Tibial nerve (tissue), 4 donors: ENCODE measurements at regions not wholly inside any gene's neighbourhood (a gene's known extent, or its start where the extent isn't known, plus 50 kb on each side); places are given as distances from the start of the nearest gene placed in this dataset.

Source experiments
- DNase-seq, 2 donors: peaks; one replicate each; pipeline ENCODE4 v3.0.0-alpha.2; 2019; ENCODE audit warnings: low spot score in 2 of 2
- H3K27ac ChIP-seq, 4 donors: fragments of 200-600 bp; sonication (generic) in 3 of 4; one replicate each; pipeline ENCODE4 v1.5.1; 2017 to 2019; ENCODE audit warnings: mild to moderate bottlenecking in 1 of 4
- H3K27me3 ChIP-seq, 2 donors: fragments of 200-600 bp; sonication (generic) in 1 of 2; one replicate each; pipeline versions ENCODE4 v1.5.1 to v1.6.0; 2017 to 2019
- H3K36me3 ChIP-seq, 3 donors: fragments of 200-600 bp; sonication (generic); one replicate each; pipeline ENCODE4 v1.5.1; 2018 to 2019
- H3K4me1 ChIP-seq, 4 donors: fragments of 200-600 bp; sonication (generic) in 3 of 4; one replicate each; pipeline ENCODE4 v1.5.1; 2017 to 2019
- H3K4me3 ChIP-seq, 4 donors: fragments of 200-600 bp; sonication (generic) in 3 of 4; one replicate each; pipeline ENCODE4 v1.5.1; 2017 to 2019; ENCODE audit warnings: mild to moderate bottlenecking in 1 of 4, moderate library complexity in 1 of 4
- H3K9me3 ChIP-seq, 4 donors: fragments of 200-600 bp; sonication (generic) in 3 of 4; one replicate each; pipeline ENCODE4 v1.5.1; 2017 to 2019
- CTCF ChIP-seq, 5 experiments: fragments of 200-600 bp in 3 of 5; fragments of 450-650 bp in 2 of 5; sonication (generic) in 3 of 5; IDR thresholded peaks; one replicate each; pipeline ENCODE4 v1.5.1; 2016 to 2019; ENCODE audit warnings: antibody characterized with exemption in 5 of 5, mild to moderate bottlenecking in 3 of 5, moderate library complexity in 2 of 5
- EP300 ChIP-seq, 2 donors: sonication (generic); formaldehyde crosslinking; IDR thresholded peaks; one replicate each; pipeline ENCODE4 v1.6.1; 2017; ENCODE audit warnings: antibody characterized with exemption in 2 of 2, mild to moderate bottlenecking in 1 of 2
- POLR2A ChIP-seq, 2 donors: fragments of 450-650 bp; IDR thresholded peaks; one replicate each; pipeline ENCODE4 v1.6.1; 2017; ENCODE audit warnings: antibody characterized with exemption in 2 of 2, mild to moderate bottlenecking in 2 of 2, moderate library complexity in 2 of 2
- WGBS, 2 donors: methylation state at CpG; one replicate each; pipeline ENCODE4 v1.1.5; 2018; 5-methylcytosine and 5-hydroxymethylcytosine counted together

DNA sequence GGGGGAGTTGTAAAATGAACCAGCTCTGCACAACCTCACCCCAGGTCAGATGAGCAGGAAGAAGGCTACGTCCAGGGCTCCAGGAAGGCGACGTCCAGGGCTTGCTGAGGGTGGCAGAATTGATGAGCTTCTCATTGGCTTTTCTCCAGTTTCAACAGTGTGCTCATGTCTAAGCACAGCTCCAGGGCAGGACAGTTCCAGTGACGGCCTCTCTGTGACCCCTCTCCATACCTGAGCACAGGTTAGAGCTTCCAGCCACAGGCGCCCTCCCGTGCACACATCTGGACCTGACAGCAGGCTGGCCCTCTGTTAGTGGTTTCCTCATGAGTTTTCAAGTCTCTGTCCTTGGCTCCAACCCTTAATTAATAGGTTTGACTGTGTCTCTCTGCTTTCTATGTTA is 327.6 kb downstream of the ZNF516 start:
- no peaks in the 10 kb centered on the region for H3K36me3 ChIP-seq
- WGBS, 2 donors = 74 to 82% methylated on average over 6 of the region's 6 CpGs
- no peak overlapping the region for H3K4me3 ChIP-seq
- no peak for DNase-seq
- H3K27ac ChIP-seq = no peak overlapping the region
- no peaks in the 10 kb centered on the region for H3K27me3 ChIP-seq
- H3K9me3 ChIP-seq = no peaks in the 10 kb centered on the region
- no peak for TF ChIP-seq POLR2A (IDR thresholded peaks at IDR 0.05)
- no peak for TF ChIP-seq CTCF (IDR thresholded peaks at IDR 0.05)
- no peak for TF ChIP-seq EP300 (IDR thresholded peaks at IDR 0.05)
- no peaks in the 10 kb centered on the region for H3K4me1 ChIP-seq

DNA sequence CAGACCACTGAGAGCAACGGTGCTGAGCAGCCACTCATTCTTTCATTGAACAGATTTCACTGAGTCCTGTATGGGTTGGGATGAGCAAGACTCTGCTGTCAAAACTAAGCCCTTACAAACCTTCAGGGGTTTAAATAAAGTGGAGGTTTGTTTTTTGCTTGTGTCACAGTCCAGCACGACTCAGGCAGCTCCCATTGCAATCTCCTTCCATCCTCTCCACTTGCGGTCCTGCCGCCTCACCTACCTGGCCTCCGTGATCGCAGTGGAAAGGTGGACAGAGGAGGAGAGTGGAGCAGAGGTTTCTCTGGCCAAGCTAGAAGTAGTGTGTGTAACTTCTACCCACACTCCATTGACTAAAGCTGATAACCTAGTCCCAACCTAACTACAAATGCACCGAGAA is 332.2 kb downstream of the ZNF516 start:
- no peak for TF ChIP-seq CTCF (IDR thresholded peaks at IDR 0.05)
- no peak for TF ChIP-seq POLR2A (IDR thresholded peaks at IDR 0.05)
- TF ChIP-seq EP300 (IDR thresholded peaks at IDR 0.05) = no peak
- Histone ChIP-seq H3K27ac (no peak overlapping the region), H3K4me1 (no peaks in the 10 kb centered on the region), H3K27me3 (no peaks in the 10 kb centered on the region), H3K4me3 (no peak overlapping the region), H3K36me3 (no peaks in the 10 kb centered on the region), H3K9me3 (no peaks in the 10 kb centered on the region)
- WGBS, 2 donors = 93 to 94% methylated on average over 7 of the region's 7 CpGs
- DNase-seq = no peak

DNA sequence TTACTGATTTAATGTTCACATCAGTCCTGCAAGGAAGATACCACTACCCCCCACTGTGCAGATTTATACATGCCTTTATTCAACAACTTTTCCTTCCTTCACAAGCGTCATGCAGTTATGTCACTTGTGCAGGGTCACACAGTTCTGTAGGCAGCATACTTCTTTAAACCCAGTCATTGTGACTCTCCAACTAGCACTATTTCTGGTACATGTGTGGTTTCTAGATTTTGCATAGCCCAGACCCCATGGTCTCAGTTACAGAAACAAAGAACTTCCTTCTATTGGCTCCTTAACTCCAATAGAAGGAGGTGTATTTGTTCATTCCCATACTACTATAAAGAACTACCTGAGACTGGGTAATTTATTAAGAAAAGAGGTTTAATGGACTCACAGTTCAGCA is 333.1 kb downstream of the ZNF516 start:
- no peaks in the 10 kb centered on the region for H3K36me3 ChIP-seq
- 79 to 82% methylated on average over 1 of the region's 1 CpG for WGBS, 2 donors
- DNase-seq = no peak
- H3K4me1 ChIP-seq = no peaks in the 10 kb centered on the region
- H3K4me3 ChIP-seq = no peak overlapping the region
- H3K9me3 ChIP-seq = no peaks in the 10 kb centered on the region
- H3K27ac ChIP-seq = no peak overlapping the region
- no peak for TF ChIP-seq CTCF (IDR thresholded peaks at IDR 0.05)
- TF ChIP-seq EP300 (IDR thresholded peaks at IDR 0.05) = no peak
- TF ChIP-seq POLR2A (IDR thresholded peaks at IDR 0.05) = no peak
- H3K27me3 ChIP-seq = no peaks in the 10 kb centered on the region

- no peak overlapping the region for H3K27ac ChIP-seq
- H3K9me3 ChIP-seq = no peaks in the 10 kb centered on the region
- H3K36me3 ChIP-seq = no peaks in the 10 kb centered on the region
- H3K27me3 ChIP-seq = no peaks in the 10 kb centered on the region
- H3K4me1 ChIP-seq = no peaks in the 10 kb centered on the region
- no peak for DNase-seq
- H3K4me3 ChIP-seq = no peak overlapping the region
- TF ChIP-seq EP300 (IDR thresholded peaks at IDR 0.05) = no peak
- TF ChIP-seq POLR2A (IDR thresholded peaks at IDR 0.05) = no peak
- TF ChIP-seq CTCF (IDR thresholded peaks at IDR 0.05) = no peak
- 52 to 78% methylated on average over 17 of the region's 17 CpGs for WGBS, 2 donors
Measured at GRCh38 chr18:76153691-76154090, 341.4 kb downstream of the ZNF516 start.

- DNase-seq = no peak
- Histone ChIP-seq H3K36me3 (no peaks in the 10 kb centered on the region), H3K27ac (no peak overlapping the region), H3K9me3 (no peaks in the 10 kb centered on the region), H3K4me1 (no peaks in the 10 kb centered on the region), H3K4me3 (no peak overlapping the region), H3K27me3 (no peaks in the 10 kb centered on the region)
- 81 to 90% methylated on average over 7 of the region's 7 CpGs for WGBS, 2 donors
- TF ChIP-seq EP300 (IDR thresholded peaks at IDR 0.05) (no peak), CTCF (IDR thresholded peaks at IDR 0.05) (no peak), POLR2A (IDR thresholded peaks at IDR 0.05) (no peak)
Measured at GRCh38 chr18:76149734-76150133, 345.3 kb downstream of the ZNF516 start.
